NCI-H2227 (cell line): ENCODE measurements at regions not wholly inside any gene's neighbourhood (a gene's known extent, or its start where the extent isn't known, plus 50 kb on each side); places are given as distances from the start of the nearest gene placed in this dataset.
"Not testable (repeated sequence)": the region's sequence is repeated elsewhere in the genome, so short reads cannot be mapped to it uniquely, and the experiment has no call there.

Experiments used
- DNase-seq: peaks from one replicate; lab custom pipeline; 2025; ENCODE audit not compliant: unreplicated experiment; lab: John Stamatoyannopoulos, UW

- DNase-seq = no peak
These were observed 870.3 kb upstream of the CHORDC1 start for GRCh38 chr11:91093141-91093540.

DNA sequence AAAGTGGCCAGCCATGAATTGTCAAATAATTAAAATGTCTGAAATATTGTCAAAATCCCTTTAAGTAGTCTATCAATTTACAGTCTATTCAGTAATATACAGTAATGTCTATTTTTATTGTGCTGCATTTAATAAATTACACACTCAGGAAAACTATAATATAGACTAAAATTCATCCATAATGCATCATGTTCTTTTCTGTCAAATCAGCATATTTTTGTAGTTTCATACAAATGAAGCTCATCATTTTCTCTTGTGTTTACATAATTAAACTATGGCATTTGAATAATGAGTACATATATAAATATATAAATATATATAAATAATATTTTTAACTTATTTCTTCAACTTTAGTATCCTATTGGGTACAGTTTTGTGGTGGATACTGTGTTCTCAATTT is 868.7 kb upstream of the CHORDC1 start:
- DNase-seq = no peak

DNA sequence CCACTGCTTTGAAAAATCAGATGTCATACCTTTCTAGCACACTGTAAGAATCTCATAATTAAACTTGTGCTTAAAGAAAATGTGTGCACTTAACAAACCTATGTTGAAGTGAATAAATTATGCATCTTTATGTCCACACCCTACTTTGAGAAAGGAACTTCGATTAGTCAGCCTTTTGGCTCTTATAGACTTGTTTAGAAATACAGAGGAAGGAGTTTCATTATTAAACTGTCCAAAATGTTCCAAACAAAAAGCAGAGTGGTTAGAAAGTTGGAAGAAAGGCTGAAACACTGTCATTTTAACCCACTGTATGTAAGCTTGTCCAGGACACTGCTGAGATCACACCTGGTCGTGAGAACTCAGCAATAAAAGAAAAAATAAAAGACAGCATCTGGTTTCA is 863.2 kb upstream of the CHORDC1 start:
- DNase-seq = no peak

DNA sequence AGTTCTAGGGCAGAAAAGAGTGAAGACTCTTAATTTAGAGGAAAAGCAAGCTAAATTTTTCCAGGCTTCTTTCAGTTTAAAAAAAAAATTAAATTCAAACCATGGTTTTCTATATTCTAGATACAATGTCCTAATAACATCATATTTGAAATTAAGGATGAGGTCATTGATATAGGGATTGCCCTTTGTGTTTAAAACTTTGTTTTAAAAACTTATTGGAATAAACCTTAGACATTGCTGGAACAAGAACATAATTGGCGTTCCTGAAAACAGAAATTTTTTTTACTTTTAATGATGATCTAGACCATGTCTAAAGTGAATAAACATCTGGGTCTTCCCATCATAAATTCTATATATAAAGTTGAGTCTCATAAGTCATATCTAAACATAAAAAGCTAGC is 859.4 kb upstream of the CHORDC1 start:
- no peak for DNase-seq

- DNase-seq = peak; percentile 2
These were observed 858.7 kb upstream of the CHORDC1 start for GRCh38 chr11:91081440-91082043.

- no peak for DNase-seq
These were observed 855.4 kb upstream of the CHORDC1 start for GRCh38 chr11:91078221-91078620.

DNA sequence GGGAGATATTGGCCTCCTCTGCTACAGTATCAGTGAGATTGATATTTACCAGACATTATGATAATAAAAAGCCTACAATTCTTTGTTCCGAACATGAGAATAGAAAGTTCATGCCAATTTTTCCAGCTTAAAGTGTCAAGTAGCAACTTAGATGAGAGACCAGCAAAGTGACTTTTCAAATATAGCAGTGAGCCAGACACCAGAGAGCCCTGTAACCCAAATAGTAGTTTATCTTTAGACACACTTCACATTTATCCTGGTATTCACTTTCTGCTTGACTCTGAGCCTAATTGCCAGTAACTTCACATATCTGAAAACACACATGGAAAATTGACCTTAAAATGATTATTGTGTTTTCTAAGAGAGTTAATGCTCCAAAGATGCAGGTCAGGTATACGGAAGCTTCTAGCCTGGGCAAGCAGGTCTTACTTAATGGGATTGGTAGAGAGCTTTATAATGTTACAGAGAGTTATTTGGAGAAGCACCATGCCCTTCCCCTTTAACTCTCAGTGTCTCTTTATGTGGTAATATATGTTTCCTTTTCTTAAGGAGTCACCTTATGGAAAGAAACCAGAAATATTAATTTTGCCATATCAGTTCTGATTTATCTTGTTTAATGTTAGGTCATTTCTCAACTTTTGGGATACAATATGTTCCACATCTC is 852.3 kb upstream of the CHORDC1 start:
- DNase-seq = no peak

DNA sequence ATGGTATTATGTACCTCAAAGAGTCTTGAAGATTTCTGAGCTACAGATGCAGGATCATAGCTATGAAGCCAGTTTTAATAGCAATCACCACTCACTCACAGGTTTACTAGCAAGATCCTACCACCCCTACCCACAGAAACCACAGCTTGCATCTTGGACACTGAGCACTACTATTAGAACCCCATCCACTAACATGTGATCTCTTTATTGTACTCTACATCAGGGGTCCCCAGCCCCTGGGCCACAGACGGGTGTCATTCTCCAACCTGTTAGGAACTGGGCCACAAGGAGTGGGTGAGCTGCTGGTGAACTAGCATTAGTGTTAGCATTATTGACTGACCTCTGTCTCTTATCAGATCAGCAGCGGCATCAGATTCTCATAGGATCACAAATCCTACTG is 844.8 kb upstream of the CHORDC1 start:
- DNase-seq = no peak

DNA sequence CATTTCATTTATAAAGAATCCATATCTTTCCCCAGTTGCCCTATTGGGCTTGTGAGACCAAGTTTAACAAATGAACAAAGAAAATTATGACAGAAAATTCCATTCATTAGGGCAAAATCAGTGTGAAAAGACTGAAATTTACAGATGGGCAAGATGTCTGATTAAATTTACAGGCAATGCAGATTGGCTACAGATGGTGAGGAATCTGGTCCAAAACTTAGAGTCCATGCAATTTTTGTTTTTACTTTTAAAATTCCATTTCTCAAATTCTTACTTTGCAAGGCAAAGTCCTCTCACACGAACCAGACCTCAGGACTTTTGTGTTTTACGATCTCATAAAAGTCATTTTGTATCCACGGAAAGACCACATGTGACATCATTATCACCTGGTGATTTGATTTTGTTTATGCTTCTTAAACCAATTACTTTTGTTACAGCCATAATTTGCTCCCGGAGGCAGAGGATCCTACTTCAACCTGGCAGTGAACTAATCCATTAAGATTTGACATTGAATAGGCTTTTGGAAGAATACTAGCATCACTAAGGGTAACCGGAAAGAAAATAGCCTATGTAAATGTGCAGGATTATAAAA is 843.7 kb upstream of the CHORDC1 start:
- DNase-seq = no peak

- DNase-seq = not testable (repeated sequence)
These were observed 840.5 kb upstream of the CHORDC1 start for GRCh38 chr11:91063399-91063798.

DNA sequence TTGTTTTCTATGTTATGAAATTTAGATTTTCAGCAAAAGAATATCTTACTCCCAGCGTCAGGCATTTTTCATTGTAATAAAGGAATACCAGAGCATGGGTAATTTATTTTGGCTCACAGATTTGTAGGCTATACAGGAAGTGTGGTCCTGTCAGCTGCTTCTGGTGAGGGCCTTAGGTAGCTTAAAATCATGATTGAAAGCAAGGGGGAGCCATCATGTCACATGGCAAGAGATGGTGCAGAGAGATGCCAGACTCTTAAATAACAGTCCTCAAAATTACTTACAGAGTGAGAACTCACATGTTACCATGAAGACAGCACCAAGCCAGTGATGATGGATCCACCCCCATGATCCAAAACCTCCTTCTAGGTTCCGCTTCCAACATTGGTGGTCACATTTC is 825.0 kb upstream of the CHORDC1 start:
- no peak for DNase-seq

DNA sequence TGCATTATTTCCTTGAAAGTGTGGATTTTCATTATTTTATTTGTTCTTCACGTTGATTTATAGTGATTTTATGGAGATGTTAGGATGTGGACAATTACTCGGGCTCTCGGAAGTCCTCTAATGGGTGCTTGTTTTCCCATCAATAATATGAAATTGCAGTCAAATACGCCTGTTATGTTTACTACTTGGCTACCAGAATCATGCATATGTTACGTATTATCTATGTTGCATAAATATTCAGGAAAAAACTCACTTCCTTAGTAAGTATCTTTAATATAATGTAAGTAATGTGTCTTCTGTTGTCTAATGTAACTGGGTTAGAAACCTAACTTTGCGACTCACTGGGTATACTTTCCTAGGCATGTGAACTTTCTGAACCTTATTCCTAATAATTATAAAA is 823.4 kb upstream of the CHORDC1 start:
- no peak for DNase-seq

DNA sequence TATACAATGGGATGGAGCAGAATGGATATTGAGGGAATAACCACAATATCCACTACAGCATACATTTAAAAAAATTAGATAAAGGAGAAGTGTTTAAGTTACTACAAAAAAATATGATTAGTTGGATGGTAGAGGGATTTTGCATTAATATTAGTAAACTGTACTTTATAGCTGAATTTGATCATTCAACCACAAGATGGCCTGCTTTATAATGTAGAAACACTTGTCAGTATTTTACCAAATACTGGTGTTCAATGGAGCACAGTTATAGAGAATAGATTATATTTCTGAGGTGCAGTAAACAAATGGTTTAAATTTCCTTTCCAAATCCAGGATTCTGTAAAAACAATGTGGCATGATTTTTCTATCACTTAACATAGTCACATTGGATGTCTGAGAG is 818.8 kb upstream of the CHORDC1 start:
- DNase-seq = no peak

GRCh38 chr11:91023731-91024130 is 800.9 kb upstream of the CHORDC1 start:
- DNase-seq = no peak

DNA sequence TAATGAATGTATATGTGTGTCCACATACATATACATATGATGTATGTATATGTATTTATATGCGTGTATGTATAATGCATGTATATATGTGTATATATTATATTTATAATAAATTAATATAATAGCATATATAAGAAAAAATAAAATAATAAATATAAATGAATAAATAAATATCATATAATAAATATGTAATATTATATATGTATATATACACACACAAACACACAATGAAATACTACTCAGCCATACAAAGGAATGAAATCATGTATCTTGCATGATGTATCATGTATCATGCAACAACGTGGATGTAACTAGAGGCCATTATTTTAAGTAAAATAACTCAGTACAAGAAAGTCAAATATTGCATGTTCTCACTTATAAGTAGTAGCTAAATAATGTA is 788.7 kb upstream of the CHORDC1 start:
- no peak for DNase-seq

DNA sequence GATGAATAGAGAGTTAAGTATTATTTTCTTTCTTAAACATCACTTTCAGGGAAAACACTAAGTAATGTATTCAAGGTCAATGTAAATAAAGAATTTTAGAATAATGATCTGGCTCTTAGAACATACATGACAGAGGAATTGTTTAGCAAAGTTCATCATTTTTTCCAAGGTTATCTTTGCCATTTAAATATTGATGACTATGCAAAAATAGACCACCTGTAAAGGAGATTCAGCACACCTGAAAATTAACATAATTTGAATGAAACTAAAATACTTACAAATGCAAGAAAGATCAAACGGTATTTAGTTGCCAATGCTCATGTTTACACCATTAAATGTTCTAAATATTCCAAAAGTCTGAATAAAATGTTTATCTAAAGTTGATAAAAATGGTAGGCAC is 782.6 kb upstream of the CHORDC1 start:
- DNase-seq = no peak

- peak; percentile 8 for DNase-seq
These were observed 774.4 kb upstream of the CHORDC1 start for GRCh38 chr11:90997241-90997640.

- not testable (repeated sequence) for DNase-seq
These were observed 749.3 kb upstream of the CHORDC1 start for GRCh38 chr11:90972159-90972558.

GRCh38 chr11:90947930-90948329 is 725.1 kb upstream of the CHORDC1 start:
- DNase-seq = no peak

GRCh38 chr11:90930252-90930651 is 707.4 kb upstream of the CHORDC1 start:
- DNase-seq = no peak

DNA sequence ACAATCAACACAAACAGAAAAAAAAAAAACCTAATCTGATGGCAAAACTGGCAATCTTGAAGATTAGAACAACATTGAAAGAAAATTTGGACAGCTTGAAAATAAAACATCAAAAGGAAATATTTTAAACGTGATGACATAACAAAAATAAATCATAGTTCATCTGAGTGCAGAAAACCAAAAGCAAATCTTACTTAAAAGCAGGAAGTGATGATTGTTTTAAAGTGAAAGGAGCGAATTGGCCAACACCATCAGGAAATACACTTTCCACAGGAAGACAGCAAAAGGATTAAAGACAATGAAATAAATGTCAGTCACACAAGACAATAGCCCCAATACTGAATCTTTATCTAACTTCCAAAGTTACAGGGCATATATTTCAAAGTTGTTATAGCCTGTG is 696.5 kb upstream of the CHORDC1 start:
- no peak for DNase-seq

DNA sequence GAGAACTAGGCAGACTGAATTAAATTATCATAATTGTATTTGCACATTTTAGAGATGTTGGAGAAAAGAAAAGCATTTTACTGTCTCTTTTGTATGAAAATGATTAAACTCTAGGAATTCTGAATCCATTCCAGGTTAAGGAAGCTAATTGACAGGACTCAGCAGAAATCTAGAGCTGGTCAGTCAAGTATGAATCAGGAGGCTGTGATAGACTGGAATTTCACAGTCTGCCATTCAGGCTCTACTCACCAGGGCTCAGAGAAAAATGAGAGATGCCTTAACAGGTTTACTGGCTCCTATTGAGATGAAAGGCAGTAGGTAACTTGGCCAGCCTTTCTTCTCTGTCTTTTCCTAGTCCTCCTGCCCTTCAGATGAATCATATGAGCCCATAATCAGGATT is 693.9 kb upstream of the CHORDC1 start:
- DNase-seq = no peak
